H9 (cell line): ENCODE measurements at regions not wholly inside any gene's neighbourhood (a gene's known extent, or its start where the extent isn't known, plus 50 kb on each side); places are given as distances from the start of the nearest gene placed in this dataset.

Source experiments
- DNase-seq: peaks from one replicate; pipeline ENCODE4 v3.0.0-alpha.2; 2017
- H2AFZ ChIP-seq: one replicate; pipeline ENCODE4 v1.6.1; 2013; ENCODE audit warnings: mild to moderate bottlenecking, low read length, control low read depth, moderate library complexity
- H2AK5ac ChIP-seq: 2 replicates; pipeline ENCODE4 v1.6.1; 2013; ENCODE audit warnings: low read length, control low read depth, mixed read lengths; ENCODE audit not compliant: insufficient read length
- H2BK120ac ChIP-seq: one replicate; pipeline ENCODE4 v1.6.1; 2013; ENCODE audit warnings: low read depth, mild to moderate bottlenecking, low read length, control low read depth, inconsistent platforms; ENCODE audit not compliant: poor library complexity, severe bottlenecking
- H2BK12ac ChIP-seq: 2 replicates; pipeline ENCODE4 v1.6.1; 2013; ENCODE audit warnings: low read length, control low read depth, mixed read lengths, low read depth; ENCODE audit not compliant: insufficient read length
- H2BK15ac ChIP-seq: 2 replicates; pipeline ENCODE4 v1.6.1; 2013; ENCODE audit warnings: low read depth, low read length, control low read depth
- H2BK20ac ChIP-seq: one replicate; pipeline ENCODE4 v1.6.1; 2013; ENCODE audit warnings: low read depth, mild to moderate bottlenecking, low read length, control low read depth, inconsistent platforms; ENCODE audit not compliant: poor library complexity, severe bottlenecking
- H2BK5ac ChIP-seq: 2 replicates; pipeline ENCODE4 v1.6.1; 2013; ENCODE audit warnings: low read length, control low read depth, mixed read lengths; ENCODE audit not compliant: insufficient read length
- H3K14ac ChIP-seq: 2 replicates; pipeline ENCODE4 v1.6.1; 2013; ENCODE audit warnings: low read length, control low read depth; ENCODE audit not compliant: insufficient read depth
- H3K18ac ChIP-seq: 2 replicates; pipeline ENCODE4 v1.6.1; 2013; ENCODE audit warnings: low read depth, mild to moderate bottlenecking, mixed read lengths, low read length, control low read depth; ENCODE audit not compliant: insufficient read length
- H3K23ac ChIP-seq: 2 replicates; pipeline ENCODE4 v1.6.1; 2013; ENCODE audit warnings: low read length, control low read depth, mixed read lengths, low read depth; ENCODE audit not compliant: insufficient read length
- H3K23me2 ChIP-seq: 2 replicates; pipeline ENCODE4 v1.6.1; 2013; ENCODE audit warnings: low read depth, mild to moderate bottlenecking, mixed read lengths, low read length, control low read depth; ENCODE audit not compliant: insufficient read length, poor library complexity, severe bottlenecking
- H3K27ac ChIP-seq: 2 replicates; pipeline ENCODE4 v1.5.1; 2013; ENCODE audit warnings: low read length, control low read depth, mixed read lengths, low read depth; ENCODE audit not compliant: insufficient read length
- H3K27me3 ChIP-seq: 2 replicates; pipeline ENCODE4 v1.6.1; 2013; ENCODE audit warnings: low read length, control low read depth, inconsistent platforms; ENCODE audit not compliant: insufficient read depth
- H3K4ac ChIP-seq: 2 replicates; pipeline ENCODE4 v1.6.1; 2013; ENCODE audit warnings: low read depth, mild to moderate bottlenecking, control low read depth, inconsistent platforms, low read length, moderate library complexity
- H3K4me1 ChIP-seq: 2 replicates; pipeline ENCODE4 v1.6.1; 2013; ENCODE audit warnings: low read length, control low read depth, inconsistent platforms; ENCODE audit not compliant: insufficient read depth
- H3K4me2 ChIP-seq: 2 replicates; pipeline ENCODE4 v1.6.1; 2013; ENCODE audit warnings: low read length, control low read depth, mixed read lengths; ENCODE audit not compliant: insufficient read length, insufficient read depth
- H3K56ac ChIP-seq: 2 replicates; pipeline ENCODE4 v1.6.1; 2013; ENCODE audit warnings: low read depth, mild to moderate bottlenecking, mixed read lengths, low read length, control low read depth; ENCODE audit not compliant: insufficient read length
- H3K79me1 ChIP-seq: 2 replicates; pipeline ENCODE4 v1.6.1; 2013; ENCODE audit warnings: low read depth, mild to moderate bottlenecking, moderate library complexity, low read length, control low read depth, inconsistent platforms; ENCODE audit not compliant: insufficient read depth, poor library complexity, severe bottlenecking
- H3K79me2 ChIP-seq: 2 replicates; pipeline ENCODE4 v1.6.1; 2013; ENCODE audit warnings: low read length, control low read depth, inconsistent platforms; ENCODE audit not compliant: insufficient read depth
- H3K9ac ChIP-seq: 2 replicates; pipeline ENCODE4 v1.6.1; 2013; ENCODE audit warnings: low read length, control low read depth, mixed read lengths; ENCODE audit not compliant: insufficient read length; ENCODE audit errors: extremely low read depth
- H3K9me3 ChIP-seq: one replicate; pipeline ENCODE4 v1.6.1; 2013; ENCODE audit warnings: low read depth, low read length, inconsistent platforms; ENCODE audit not compliant: control insufficient read depth
- H3T11ph ChIP-seq: one replicate; pipeline ENCODE4 v1.6.1; 2013; ENCODE audit warnings: mild to moderate bottlenecking, low read length, control low read depth, inconsistent platforms
- H4K20me1 ChIP-seq: one replicate; pipeline ENCODE4 v1.6.1; 2013; ENCODE audit not compliant: control insufficient read depth, insufficient read length, insufficient read depth
- H4K5ac ChIP-seq: 2 replicates; pipeline ENCODE4 v1.6.1; 2013; ENCODE audit warnings: low read depth, mild to moderate bottlenecking, mixed read lengths, low read length, control low read depth; ENCODE audit not compliant: insufficient read length
- H4K8ac ChIP-seq: replicated peaks from 2 replicates; pipeline ENCODE4 v1.6.1; 2013; ENCODE audit warnings: low read length, control low read depth, mixed read lengths, low read depth; ENCODE audit not compliant: insufficient read length
- H4K91ac ChIP-seq: 2 replicates; pipeline ENCODE4 v1.6.1; 2013; ENCODE audit warnings: low read depth, mild to moderate bottlenecking, moderate library complexity, mixed read lengths, low read length, control low read depth; ENCODE audit not compliant: insufficient read length
- H3K27ac Mint-ChIP-seq, 3 experiments: 2 replicates in 2 of 3; 3 replicates in 1 of 3; pipeline ENCODE4 v1.8.0; 2020 to 2021; ENCODE audit warnings: mixed read lengths in 3 of 3, mild to moderate bottlenecking in 1 of 3, moderate library complexity in 1 of 3
- H3K27me3 Mint-ChIP-seq: 2 replicates; pipeline ENCODE4 v1.8.0; 2021; ENCODE audit warnings: low read depth, mild to moderate bottlenecking, moderate library complexity, mixed read lengths
- H3K36me3 Mint-ChIP-seq, 3 experiments: 2 replicates in 2 of 3; 3 replicates in 1 of 3; pipeline ENCODE4 v1.8.0; 2020 to 2021; ENCODE audit warnings: low read depth in 3 of 3, mixed read lengths in 3 of 3; ENCODE audit not compliant: insufficient read depth in 1 of 3
- H3K4me1 Mint-ChIP-seq, 2 experiments: 2 replicates each; pipeline ENCODE4 v1.8.0; 2020; ENCODE audit warnings: mixed read lengths in 2 of 2
- H3K4me3 Mint-ChIP-seq, 2 experiments: 2 replicates in 1 of 2; 3 replicates in 1 of 2; pipeline ENCODE4 v1.8.0; 2020 to 2021; ENCODE audit warnings: mild to moderate bottlenecking in 2 of 2, mixed read lengths in 2 of 2, moderate library complexity in 1 of 2
- H3K9me3 Mint-ChIP-seq, 2 experiments: 2 replicates in 1 of 2; 3 replicates in 1 of 2; pipeline ENCODE4 v1.8.0; 2020; ENCODE audit warnings: mild to moderate bottlenecking in 2 of 2, mixed read lengths in 2 of 2, moderate library complexity in 1 of 2
- WGBS: extraction: QIAGEN DNeasy Blood & Tissue Kit; methylation state at CpG from one replicate; pipeline ENCODE4 v1.1.7; 2013; ENCODE audit warnings: missing lambda C conversion rate, low lambda C conversion rate, mixed read lengths; ENCODE audit not compliant: insufficient read length; ENCODE audit errors: extremely low coverage; 5-methylcytosine and 5-hydroxymethylcytosine counted together
- TF ChIP-seq, protein P1 (sequence below): fragments of 200-600 bp; sonication (generic); conservative IDR thresholded peaks from 3 replicates; pipeline ENCODE4 v1.8.0; 2021; ENCODE audit warnings: antibody characterized with exemption, mild to moderate bottlenecking

DNA sequence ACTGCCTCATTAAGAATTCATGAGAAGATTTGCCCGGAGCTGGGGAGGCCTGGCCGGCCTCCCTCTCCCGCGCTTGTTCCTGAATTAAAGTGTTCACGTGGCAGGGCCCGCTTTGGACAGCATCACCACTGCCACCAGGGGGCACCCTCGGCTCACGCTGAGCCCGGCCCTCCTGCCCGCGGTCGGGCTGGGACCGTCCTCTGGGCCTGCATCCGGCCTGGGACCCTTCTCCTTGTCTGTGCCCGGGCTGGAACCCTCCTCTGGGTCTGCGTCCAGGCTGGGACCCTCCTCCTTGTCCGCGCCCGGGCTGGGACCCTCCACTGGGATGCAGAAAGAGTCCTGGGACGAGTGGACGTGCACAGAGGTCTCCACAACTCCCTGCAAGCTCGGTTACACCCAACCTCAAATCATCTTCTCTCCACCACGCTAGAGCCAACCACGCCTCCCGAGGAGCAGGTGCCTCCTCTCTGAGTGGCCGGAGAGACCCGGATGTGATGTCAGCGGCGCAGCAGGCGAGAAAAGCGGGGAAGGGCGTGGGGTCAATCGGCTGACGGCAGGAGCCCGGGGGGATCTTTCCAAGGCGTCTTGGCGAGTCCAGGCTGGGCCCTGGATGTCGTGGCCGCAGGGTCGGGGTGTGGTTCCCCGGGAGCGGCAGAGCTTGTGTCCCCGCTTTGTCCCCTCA is 50.9 kb upstream of the DACT2 start:
- H4K20me1 ChIP-seq: no peaks in the 10 kb centered on the region
- no peak overlapping the region for H4K8ac ChIP-seq
- H2BK15ac ChIP-seq: no peak overlapping the region
- H3K14ac ChIP-seq: no peak overlapping the region
- H3K27me3 Mint-ChIP-seq: peaks cover 12% of the 10 kb centered on the region
- no peak overlapping the region for H3K23ac ChIP-seq
- H3K27ac Mint-ChIP-seq: no peak overlapping the region
- H2BK20ac ChIP-seq: no peak overlapping the region
- no peaks in the 10 kb centered on the region for H3K4me1 ChIP-seq
- peaks cover 10 to 25% of the 10 kb centered on the region in 2 experiments for H3K4me1 Mint-ChIP-seq
- H3K18ac ChIP-seq: no peak overlapping the region
- H3K27me3 ChIP-seq: no peaks in the 10 kb centered on the region
- H2AK5ac ChIP-seq: no peak overlapping the region
- no peaks in the 10 kb centered on the region for H3K23me2 ChIP-seq
- peaks cover 3% of the 10 kb centered on the region in 2 experiments; a peak in 3 of 5 replicates for H3K9me3 Mint-ChIP-seq
- H4K91ac ChIP-seq: no peak overlapping the region
- H2BK5ac ChIP-seq: no peak overlapping the region
- H3K79me1 ChIP-seq: no peaks in the 10 kb centered on the region
- no peak overlapping the region for H3T11ph ChIP-seq
- no CpG with 5 or more reads among the region's 43 CpGs for WGBS
- H3K4ac ChIP-seq: no peak overlapping the region
- H2AFZ ChIP-seq: no peak overlapping the region
- no peak overlapping the region for H3K4me3 Mint-ChIP-seq
- no peak overlapping the region for H3K4me2 ChIP-seq
- no peak overlapping the region for H2BK120ac ChIP-seq
- no peak overlapping the region for H3K9ac ChIP-seq
- H2BK12ac ChIP-seq: no peak overlapping the region
- peak; percentile 85 for DNase-seq
- no peaks in the 10 kb centered on the region for H3K9me3 ChIP-seq
- no peak overlapping the region for H4K5ac ChIP-seq
- H3K79me2 ChIP-seq: no peaks in the 10 kb centered on the region
- no peaks in the 10 kb centered on the region; a peak in 1 of 7 replicates for H3K36me3 Mint-ChIP-seq
- TF ChIP-seq, protein P1, sequence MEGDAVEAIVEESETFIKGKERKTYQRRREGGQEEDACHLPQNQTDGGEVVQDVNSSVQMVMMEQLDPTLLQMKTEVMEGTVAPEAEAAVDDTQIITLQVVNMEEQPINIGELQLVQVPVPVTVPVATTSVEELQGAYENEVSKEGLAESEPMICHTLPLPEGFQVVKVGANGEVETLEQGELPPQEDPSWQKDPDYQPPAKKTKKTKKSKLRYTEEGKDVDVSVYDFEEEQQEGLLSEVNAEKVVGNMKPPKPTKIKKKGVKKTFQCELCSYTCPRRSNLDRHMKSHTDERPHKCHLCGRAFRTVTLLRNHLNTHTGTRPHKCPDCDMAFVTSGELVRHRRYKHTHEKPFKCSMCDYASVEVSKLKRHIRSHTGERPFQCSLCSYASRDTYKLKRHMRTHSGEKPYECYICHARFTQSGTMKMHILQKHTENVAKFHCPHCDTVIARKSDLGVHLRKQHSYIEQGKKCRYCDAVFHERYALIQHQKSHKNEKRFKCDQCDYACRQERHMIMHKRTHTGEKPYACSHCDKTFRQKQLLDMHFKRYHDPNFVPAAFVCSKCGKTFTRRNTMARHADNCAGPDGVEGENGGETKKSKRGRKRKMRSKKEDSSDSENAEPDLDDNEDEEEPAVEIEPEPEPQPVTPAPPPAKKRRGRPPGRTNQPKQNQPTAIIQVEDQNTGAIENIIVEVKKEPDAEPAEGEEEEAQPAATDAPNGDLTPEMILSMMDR: peak; percentile 93
- H3K56ac ChIP-seq: no peak overlapping the region
- no peak overlapping the region for H3K27ac ChIP-seq
